WTC11 (cell line): ENCODE measurements at regions not wholly inside any gene's neighbourhood (a gene's known extent, or its start where the extent isn't known, plus 50 kb on each side); places are given as distances from the start of the nearest gene placed in this dataset.

Experiments used
- ATAC-seq: fragments of 200-7000 bp; cut with Tn5 transposase; 2 replicates; pipeline ENCODE4 v1.10.0; 2021; ENCODE audit warnings: mild to moderate bottlenecking, moderate library complexity
- CTCF ChIA-PET: fragments of 300-600 bp; sonication (Branson Sonifier 250); formaldehyde crosslinking; loops from one replicate; lab custom pipeline; 2021; ENCODE audit warnings: antibody characterized with exemption; lab: Charles Lee
- POLR2A ChIA-PET: fragments of 350-600 bp; sonication (Branson Sonifier 250); formaldehyde crosslinking; loops from one replicate; lab custom pipeline; 2021; ENCODE audit warnings: antibody characterized with exemption; lab: Charles Lee
- DNase-seq: peaks from one replicate; pipeline ENCODE4 v3.0.0; 2021; ENCODE audit warnings: low spot score
- H3K27ac Mint-ChIP-seq: 2 replicates; pipeline ENCODE4 v1.8.0; 2021; ENCODE audit warnings: mixed read lengths
- H3K27me3 Mint-ChIP-seq: 2 replicates; pipeline ENCODE4 v1.8.0; 2021; ENCODE audit warnings: low read depth, mild to moderate bottlenecking, moderate library complexity, mixed read lengths
- H3K36me3 Mint-ChIP-seq: 2 replicates; pipeline ENCODE4 v1.8.0; 2021; ENCODE audit warnings: mixed read lengths
- H3K4me1 Mint-ChIP-seq: 2 replicates; pipeline ENCODE4 v1.8.0; 2022; ENCODE audit warnings: mixed read lengths
- H3K4me3 Mint-ChIP-seq: 2 replicates; pipeline ENCODE4 v1.8.0; 2021; ENCODE audit warnings: mild to moderate bottlenecking, moderate library complexity, mixed read lengths
- H3K9me3 Mint-ChIP-seq: 2 replicates; pipeline ENCODE4 v1.8.0; 2021; ENCODE audit warnings: mixed read lengths
- ATF6 ChIP-seq: sonication (generic); formaldehyde crosslinking; IDR thresholded peaks from 2 replicates; pipeline ENCODE4 v1.8.1; 2023; ENCODE audit warnings: mild to moderate bottlenecking, missing genetic modification reagents
- CREM ChIP-seq: sonication (generic); formaldehyde crosslinking; IDR thresholded peaks from 2 replicates; pipeline ENCODE4 v1.8.1; 2022; ENCODE audit warnings: mild to moderate bottlenecking, missing genetic modification reagents, moderate library complexity
- E2F5 ChIP-seq: sonication (generic); formaldehyde crosslinking; IDR thresholded peaks from 2 replicates; pipeline ENCODE4 v1.8.1; 2022; ENCODE audit warnings: mild to moderate bottlenecking, moderate library complexity, missing genetic modification reagents
- ELF4 ChIP-seq: sonication (generic); formaldehyde crosslinking; IDR thresholded peaks from 2 replicates; pipeline ENCODE4 v1.8.1; 2022; ENCODE audit warnings: low read depth, mild to moderate bottlenecking, moderate library complexity, missing genetic modification reagents
- EMX1 ChIP-seq: fragments of 250-450 bp; sonication (Bioruptor Pico); IDR thresholded peaks from 2 replicates; pipeline ENCODE4 v1.8.0; 2021; ENCODE audit warnings: mild to moderate bottlenecking
- ETV6 ChIP-seq: sonication (generic); formaldehyde crosslinking; IDR thresholded peaks from 2 replicates; pipeline ENCODE4 v1.8.1; 2022; ENCODE audit warnings: mild to moderate bottlenecking, missing genetic modification reagents
- KAT7 ChIP-seq: sonication (generic); formaldehyde crosslinking; IDR thresholded peaks from 2 replicates; pipeline ENCODE4 v1.8.1; 2023; ENCODE audit warnings: missing genetic modification reagents, mild to moderate bottlenecking, borderline replicate concordance
- MAX ChIP-seq: sonication (generic); formaldehyde crosslinking; IDR thresholded peaks from 2 replicates; pipeline ENCODE4 v1.8.0; 2022; ENCODE audit warnings: mild to moderate bottlenecking, missing genetic modification reagents
- MXD4 ChIP-seq: fragments of 250-450 bp; sonication (Bioruptor Pico); IDR thresholded peaks from 2 replicates; pipeline ENCODE4 v1.8.0; 2021; ENCODE audit warnings: mild to moderate bottlenecking, moderate library complexity, borderline replicate concordance
- TEAD1 ChIP-seq: sonication (generic); formaldehyde crosslinking; IDR thresholded peaks from 2 replicates; pipeline ENCODE4 v1.8.0; 2022; ENCODE audit warnings: mild to moderate bottlenecking, missing genetic modification reagents
- USF1 ChIP-seq: sonication (generic); formaldehyde crosslinking; IDR thresholded peaks from 2 replicates; pipeline ENCODE4 v1.8.0; 2022; ENCODE audit warnings: mild to moderate bottlenecking, missing genetic modification reagents
- USF2 ChIP-seq: sonication (generic); formaldehyde crosslinking; IDR thresholded peaks from 2 replicates; pipeline ENCODE4 v1.8.1; 2023; ENCODE audit warnings: mild to moderate bottlenecking, missing genetic modification reagents, moderate library complexity
- ZNF121 ChIP-seq: sonication (generic); formaldehyde crosslinking; IDR thresholded peaks from 2 replicates; pipeline ENCODE4 v1.8.0; 2023; ENCODE audit warnings: missing genetic modification reagents
- ZNF219 ChIP-seq: sonication (generic); formaldehyde crosslinking; IDR thresholded peaks from 2 replicates; pipeline ENCODE4 v1.8.0; 2023; ENCODE audit warnings: missing genetic modification reagents, mild to moderate bottlenecking, borderline replicate concordance
- ZNF423 ChIP-seq: fragments of 250-450 bp; sonication (Bioruptor Pico); IDR thresholded peaks from 2 replicates; pipeline ENCODE4 v2.1.2; 2022; ENCODE audit warnings: mild to moderate bottlenecking, moderate library complexity
- ZNF671 ChIP-seq: fragments of 250-450 bp; sonication (Bioruptor Pico); IDR thresholded peaks from 2 replicates; pipeline ENCODE4 v1.8.0; 2021; ENCODE audit warnings: mild to moderate bottlenecking
- TF ChIP-seq, protein P1 (sequence below): sonication (generic); formaldehyde crosslinking; IDR thresholded peaks from 2 replicates; pipeline ENCODE4 v1.8.0; 2022; ENCODE audit warnings: missing genetic modification reagents
- TF ChIP-seq, protein P2 (sequence below): sonication (generic); formaldehyde crosslinking; IDR thresholded peaks from 2 replicates; pipeline ENCODE4 v1.8.1; 2022; ENCODE audit warnings: missing genetic modification reagents, borderline replicate concordance

GRCh38 chrX:39967348-39967747 lies 130.4 kb downstream of the BCOR start:
- Mint-ChIP-seq H3K9me3 (peaks cover 32% of the 10 kb centered on the region), H3K4me1 (peaks cover 24% of the 10 kb centered on the region), H3K4me3 (no peak overlapping the region), H3K27ac (no peak overlapping the region), H3K36me3 (peaks cover 11% of the 10 kb centered on the region), H3K27me3 (peaks cover 5% of the 10 kb centered on the region)
- CTCF ChIA-PET: no interaction called here
- no peak for ATAC-seq
- TF ChIP-seq ZNF219 (no peak), ZNF423 (CRISPR knock-in tag) (no peak), KAT7 (CRISPR knock-in tag) (no peak), ELF4 (CRISPR knock-in tag) (no peak), E2F5 (no peak), ATF6 (CRISPR knock-in tag) (no peak), MAX (CRISPR knock-in tag) (no peak), CREM (CRISPR knock-in tag) (no peak), EMX1 (no peak), MXD4 (no peak), USF1 (CRISPR knock-in tag) (no peak), ZNF121 (CRISPR knock-in tag) (no peak), ETV6 (CRISPR knock-in tag) (no peak), USF2 (CRISPR knock-in tag) (no peak), TEAD1 (no peak), ZNF671 (CRISPR knock-in tag) (no peak)
- TF ChIP-seq, protein P1, sequence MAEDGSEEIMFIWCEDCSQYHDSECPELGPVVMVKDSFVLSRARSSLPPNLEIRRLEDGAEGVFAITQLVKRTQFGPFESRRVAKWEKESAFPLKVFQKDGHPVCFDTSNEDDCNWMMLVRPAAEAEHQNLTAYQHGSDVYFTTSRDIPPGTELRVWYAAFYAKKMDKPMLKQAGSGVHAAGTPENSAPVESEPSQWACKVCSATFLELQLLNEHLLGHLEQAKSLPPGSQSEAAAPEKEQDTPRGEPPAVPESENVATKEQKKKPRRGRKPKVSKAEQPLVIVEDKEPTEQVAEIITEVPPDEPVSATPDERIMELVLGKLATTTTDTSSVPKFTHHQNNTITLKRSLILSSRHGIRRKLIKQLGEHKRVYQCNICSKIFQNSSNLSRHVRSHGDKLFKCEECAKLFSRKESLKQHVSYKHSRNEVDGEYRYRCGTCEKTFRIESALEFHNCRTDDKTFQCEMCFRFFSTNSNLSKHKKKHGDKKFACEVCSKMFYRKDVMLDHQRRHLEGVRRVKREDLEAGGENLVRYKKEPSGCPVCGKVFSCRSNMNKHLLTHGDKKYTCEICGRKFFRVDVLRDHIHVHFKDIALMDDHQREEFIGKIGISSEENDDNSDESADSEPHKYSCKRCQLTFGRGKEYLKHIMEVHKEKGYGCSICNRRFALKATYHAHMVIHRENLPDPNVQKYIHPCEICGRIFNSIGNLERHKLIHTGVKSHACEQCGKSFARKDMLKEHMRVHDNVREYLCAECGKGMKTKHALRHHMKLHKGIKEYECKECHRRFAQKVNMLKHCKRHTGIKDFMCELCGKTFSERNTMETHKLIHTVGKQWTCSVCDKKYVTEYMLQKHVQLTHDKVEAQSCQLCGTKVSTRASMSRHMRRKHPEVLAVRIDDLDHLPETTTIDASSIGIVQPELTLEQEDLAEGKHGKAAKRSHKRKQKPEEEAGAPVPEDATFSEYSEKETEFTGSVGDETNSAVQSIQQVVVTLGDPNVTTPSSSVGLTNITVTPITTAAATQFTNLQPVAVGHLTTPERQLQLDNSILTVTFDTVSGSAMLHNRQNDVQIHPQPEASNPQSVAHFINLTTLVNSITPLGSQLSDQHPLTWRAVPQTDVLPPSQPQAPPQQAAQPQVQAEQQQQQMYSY: no peak
- TF ChIP-seq, protein P2, sequence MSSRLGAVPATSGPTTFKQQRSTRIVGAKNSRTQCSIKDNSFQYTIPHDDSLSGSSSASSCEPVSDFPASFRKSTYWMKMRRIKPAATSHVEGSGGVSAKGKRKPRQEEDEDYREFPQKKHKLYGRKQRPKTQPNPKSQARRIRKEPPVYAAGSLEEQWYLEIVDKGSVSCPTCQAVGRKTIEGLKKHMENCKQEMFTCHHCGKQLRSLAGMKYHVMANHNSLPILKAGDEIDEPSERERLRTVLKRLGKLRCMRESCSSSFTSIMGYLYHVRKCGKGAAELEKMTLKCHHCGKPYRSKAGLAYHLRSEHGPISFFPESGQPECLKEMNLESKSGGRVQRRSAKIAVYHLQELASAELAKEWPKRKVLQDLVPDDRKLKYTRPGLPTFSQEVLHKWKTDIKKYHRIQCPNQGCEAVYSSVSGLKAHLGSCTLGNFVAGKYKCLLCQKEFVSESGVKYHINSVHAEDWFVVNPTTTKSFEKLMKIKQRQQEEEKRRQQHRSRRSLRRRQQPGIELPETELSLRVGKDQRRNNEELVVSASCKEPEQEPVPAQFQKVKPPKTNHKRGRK (CRISPR knock-in tag): no peak
- POLR2A ChIA-PET: no interaction called here
- DNase-seq: no peak
